ENCODE measurements at regions not wholly inside any gene's neighbourhood (a gene's known extent, or its start where the extent isn't known, plus 50 kb on each side); places are given as distances from the start of the nearest gene placed in this dataset.

GRCh38 chr5:82381591-82381990 lies 103.4 kb upstream of the RPS23 start:
- intact Hi-C loops (cut with DNase I): no loop called here
- 98% methylated on average over 1 of the region's 1 CpG for WGBS
- no peaks in the 10 kb centered on the region for H3K36me3 ChIP-seq

DNA sequence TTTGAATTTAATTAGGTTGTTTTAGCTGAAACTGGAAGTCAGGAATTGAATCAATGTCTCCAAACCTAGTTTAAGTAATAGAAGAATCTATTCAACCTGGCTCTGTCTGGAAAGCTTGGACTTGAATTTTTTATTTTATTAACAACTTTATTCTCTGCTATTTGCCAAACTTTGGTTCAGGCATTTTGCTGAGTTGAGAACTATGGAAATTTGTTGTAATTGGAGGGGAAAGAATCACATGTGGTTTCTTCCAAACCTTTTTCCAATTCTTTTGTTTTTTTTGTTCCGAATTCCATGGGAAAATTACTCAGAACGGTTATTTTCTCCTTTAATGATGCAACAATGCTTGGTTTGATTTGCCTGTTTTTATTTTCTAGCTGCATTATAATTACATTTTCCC lies 98.2 kb upstream of the RPS23 start:
- Histone ChIP-seq H3K9me3 (no peaks in the 10 kb centered on the region), H3K27me3 (no peaks in the 10 kb centered on the region), H3K27ac (replicated peaks in 1 of 4) (no peak overlapping the region), H3K36me3 (no peaks in the 10 kb centered on the region), H3K4me3 (no peak overlapping the region), H3K4me1 (no peaks in the 10 kb centered on the region)
- DNase-seq (ENCODE audit: extremely low spot score): no peak
- TF ChIP-seq POLR2A (IDR thresholded peaks at IDR 0.05; ENCODE audit: low read depth) (no peak), EP300 (IDR thresholded peaks at IDR 0.05) (no peak), CTCF (IDR thresholded peaks at IDR 0.05) (no peak)
- WGBS: 83% methylated on average over 2 of the region's 2 CpGs
- intact Hi-C loops (cut with DNase I): no loop called here

More at GRCh38 chr5:82381591-82381990, 103.4 kb upstream of the RPS23 start:
- Histone ChIP-seq H3K4me1 (no peaks in the 10 kb centered on the region), H3K27ac (replicated peaks in 1 of 4) (no peak overlapping the region), H3K4me3 (no peak overlapping the region), H3K9me3 (no peaks in the 10 kb centered on the region), H3K27me3 (no peaks in the 10 kb centered on the region)
- TF ChIP-seq POLR2AphosphoS5 (IDR thresholded peaks at IDR 0.05) (no peak), EP300 (IDR thresholded peaks at IDR 0.05) (no peak), POLR2A (IDR thresholded peaks at IDR 0.05; ENCODE audit: low read depth) (no peak), CTCF (IDR thresholded peaks at IDR 0.05) (no peak)
- no peak for DNase-seq (ENCODE audit: extremely low spot score)

DNA sequence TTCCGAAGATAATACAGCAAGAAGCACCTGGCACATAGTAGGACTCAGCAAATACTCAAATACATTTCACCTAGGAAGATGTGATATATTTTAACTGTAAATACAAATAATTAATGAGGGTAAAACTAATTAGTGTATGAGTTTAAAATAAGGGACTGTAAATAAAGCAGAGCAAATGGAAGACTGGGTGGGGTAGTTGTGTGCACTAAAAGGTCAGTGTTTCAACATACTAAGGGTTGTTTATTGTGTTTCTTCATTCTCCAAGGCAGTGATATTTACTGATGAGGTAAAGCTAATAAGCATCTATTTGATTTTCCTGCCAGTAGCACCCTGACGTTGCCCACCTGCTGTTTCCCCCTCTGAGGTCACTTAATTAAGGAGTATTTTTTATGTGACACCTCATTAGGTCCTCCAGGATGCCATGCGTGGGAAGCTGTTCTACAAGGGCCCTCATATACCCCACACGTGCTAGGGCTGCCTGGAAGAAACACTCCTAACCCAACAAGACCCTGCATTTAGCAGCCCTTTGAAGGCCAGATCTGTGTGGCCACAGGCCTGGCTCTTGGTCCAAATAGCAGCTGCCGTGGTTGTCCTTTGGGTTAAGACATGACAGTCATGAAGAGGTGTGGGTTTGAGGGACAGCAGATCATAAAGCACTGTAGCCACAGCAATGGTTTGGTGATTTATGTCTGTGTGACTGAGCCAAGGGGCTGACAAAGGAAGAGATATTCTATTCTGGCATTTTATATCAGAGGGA lies 97.5 kb upstream of the RPS23 start:
- Histone ChIP-seq H3K9me3 (no peaks in the 10 kb centered on the region), H3K27me3 (no peaks in the 10 kb centered on the region), H3K4me3 (no peak overlapping the region), H3K4me1 (no peaks in the 10 kb centered on the region), H3K36me3 (no peaks in the 10 kb centered on the region), H3K27ac (replicated peaks in 1 of 4) (no peak overlapping the region)
- 81% methylated on average over 5 of the region's 5 CpGs for WGBS
- TF ChIP-seq POLR2AphosphoS5 (IDR thresholded peaks at IDR 0.05): no peak
- no peak for TF ChIP-seq CTCF (IDR thresholded peaks at IDR 0.05)
- no peak for TF ChIP-seq EP300 (IDR thresholded peaks at IDR 0.05)
- TF ChIP-seq POLR2A (IDR thresholded peaks at IDR 0.05; ENCODE audit: low read depth): no peak
- no peak for DNase-seq (ENCODE audit: extremely low spot score)
- intact Hi-C loops (cut with DNase I): no loop called here

- no peaks in the 10 kb centered on the region for H3K9me3 ChIP-seq
- no peak for DNase-seq (ENCODE audit: extremely low spot score)
- H3K27ac ChIP-seq (replicated peaks in 1 of 4): no peak overlapping the region
- 100% methylated on average over 1 of the region's 1 CpG for WGBS
- no peaks in the 10 kb centered on the region for H3K27me3 ChIP-seq
- no peaks in the 10 kb centered on the region for H3K36me3 ChIP-seq
- H3K4me1 ChIP-seq: no peaks in the 10 kb centered on the region
- intact Hi-C loops (cut with DNase I): no loop called here
- H3K4me3 ChIP-seq: no peak overlapping the region
- TF ChIP-seq POLR2A (IDR thresholded peaks at IDR 0.05; ENCODE audit: low read depth) (no peak), POLR2AphosphoS5 (IDR thresholded peaks at IDR 0.05) (no peak), CTCF (IDR thresholded peaks at IDR 0.05) (no peak), EP300 (IDR thresholded peaks at IDR 0.05) (no peak)
These were observed 96.5 kb upstream of the RPS23 start for GRCh38 chr5:82374637-82375036.

- H3K27ac ChIP-seq (replicated peaks in 1 of 4): no peak overlapping the region
- intact Hi-C loops (cut with DNase I): no loop called here
- no peak overlapping the region for H3K4me3 ChIP-seq
- no peaks in the 10 kb centered on the region for H3K9me3 ChIP-seq
- no peak for TF ChIP-seq POLR2AphosphoS5 (IDR thresholded peaks at IDR 0.05)
- no peak for TF ChIP-seq EP300 (IDR thresholded peaks at IDR 0.05)
- TF ChIP-seq POLR2A (IDR thresholded peaks at IDR 0.05; ENCODE audit: low read depth): no peak
- H3K36me3 ChIP-seq: no peaks in the 10 kb centered on the region
- 97% methylated on average over 1 of the region's 1 CpG for WGBS
- DNase-seq (ENCODE audit: extremely low spot score): no peak
- no peaks in the 10 kb centered on the region for H3K27me3 ChIP-seq
- H3K4me1 ChIP-seq: no peaks in the 10 kb centered on the region
These were observed 89.8 kb upstream of the RPS23 start for GRCh38 chr5:82367930-82368329.
